Germinal center (tissue), 1 donor: ENCODE measurements at regions not wholly inside any gene's neighbourhood (a gene's known extent, or its start where the extent isn't known, plus 50 kb on each side); places are given as distances from the start of the nearest gene placed in this dataset.
"Not testable (repeated sequence)": the region's sequence is repeated elsewhere in the genome, so short reads cannot be mapped to it uniquely, and the experiment has no call there.

Experiments used
- DNase-seq: peaks from one replicate; pipeline ENCODE4 v3.0.0; 2012; ENCODE audit warnings: mixed read lengths, low spot score

GRCh38 chr7:106749165-106749564, 88.2 kb upstream of the CCDC71L start:
- no peak for DNase-seq

- no peak for DNase-seq
Observed at GRCh38 chr7:106750773-106751172, 89.8 kb upstream of the CCDC71L start.

- DNase-seq = no peak
Observed at GRCh38 chr7:106752367-106752766, 91.4 kb upstream of the CCDC71L start.

- DNase-seq = not testable (repeated sequence)
Observed at GRCh38 chr7:106755024-106755423, 94.1 kb upstream of the CCDC71L start.

GRCh38 chr7:106755641-106756040, 94.7 kb upstream of the CCDC71L start:
- DNase-seq = no peak

- DNase-seq = no peak
Observed at GRCh38 chr7:106756071-106756470, 95.1 kb upstream of the CCDC71L start.

GRCh38 chr7:106756884-106757283, 95.9 kb upstream of the CCDC71L start:
- no peak for DNase-seq

- DNase-seq = no peak
Observed at GRCh38 chr7:106757846-106758245, 96.9 kb upstream of the CCDC71L start.

- not testable (repeated sequence) for DNase-seq
Observed at GRCh38 chr7:106762845-106763244, 101.9 kb upstream of the CCDC71L start.

GRCh38 chr7:106763717-106764116, 101.4 kb upstream of the PIK3CG start:
- DNase-seq = no peak

- DNase-seq = no peak
Observed at GRCh38 chr7:106765727-106766355, 99.2 kb upstream of the PIK3CG start.

GRCh38 chr7:106766551-106766950, 98.5 kb upstream of the PIK3CG start:
- no peak for DNase-seq

- DNase-seq = no peak
Observed at GRCh38 chr7:106767078-106767477, 98.0 kb upstream of the PIK3CG start.

GRCh38 chr7:106767498-106768323, 97.4 kb upstream of the PIK3CG start:
- peak; percentile 29 for DNase-seq

- DNase-seq = no peak
Observed at GRCh38 chr7:106768324-106768751, 96.7 kb upstream of the PIK3CG start.

GRCh38 chr7:106770191-106770590, 94.9 kb upstream of the PIK3CG start:
- no peak for DNase-seq

GRCh38 chr7:106772655-106773108, 92.4 kb upstream of the PIK3CG start:
- no peak for DNase-seq

- no peak for DNase-seq
Observed at GRCh38 chr7:106773228-106773627, 91.9 kb upstream of the PIK3CG start.

- DNase-seq = no peak
Observed at GRCh38 chr7:106773721-106774120, 91.4 kb upstream of the PIK3CG start.

GRCh38 chr7:106774213-106774767, 90.8 kb upstream of the PIK3CG start:
- DNase-seq = no peak

GRCh38 chr7:106774768-106775551, 90.1 kb upstream of the PIK3CG start:
- DNase-seq = no peak

GRCh38 chr7:106775552-106775936, 89.5 kb upstream of the PIK3CG start:
- DNase-seq = no peak
